Adipocyte (in vitro differentiated cells): ENCODE measurements at regions not wholly inside any gene's neighbourhood (a gene's known extent, or its start where the extent isn't known, plus 50 kb on each side); places are given as distances from the start of the nearest gene placed in this dataset.
"Not testable (repeated sequence)": the region's sequence is repeated elsewhere in the genome, so short reads cannot be mapped to it uniquely, and the experiment has no call there.

ENCODE experiments used
- DNase-seq: peaks from one replicate; pipeline ENCODE4 v3.0.0-alpha.2; 2015; ENCODE audit warnings: low read depth
- H3K27me3 ChIP-seq: replicated peaks from 2 replicates; pipeline ENCODE4 v1.7.0; 2013; ENCODE audit warnings: mild to moderate bottlenecking, low read length, moderate library complexity; ENCODE audit not compliant: control insufficient read depth, insufficient read depth
- H3K36me3 ChIP-seq: 2 replicates; pipeline ENCODE4 v1.7.0; 2013; ENCODE audit warnings: low read length, mild to moderate bottlenecking, moderate library complexity; ENCODE audit not compliant: control insufficient read depth, insufficient read depth, severe bottlenecking
- H3K4me1 ChIP-seq: 2 replicates; pipeline ENCODE4 v1.7.0; 2013; ENCODE audit warnings: mild to moderate bottlenecking, low read length, moderate library complexity; ENCODE audit not compliant: control insufficient read depth, insufficient read depth
- H3K4me3 ChIP-seq: 2 replicates; pipeline ENCODE4 v1.7.0; 2013; ENCODE audit warnings: mild to moderate bottlenecking, low read length, moderate library complexity
- H3K9ac ChIP-seq: 2 replicates; pipeline ENCODE4 v1.7.0; 2013; ENCODE audit warnings: mild to moderate bottlenecking, low read length, moderate library complexity
- H3K9me3 ChIP-seq: 2 replicates; pipeline ENCODE4 v1.7.0; 2013; ENCODE audit warnings: mild to moderate bottlenecking, low read length, moderate library complexity; ENCODE audit not compliant: control insufficient read depth

DNA sequence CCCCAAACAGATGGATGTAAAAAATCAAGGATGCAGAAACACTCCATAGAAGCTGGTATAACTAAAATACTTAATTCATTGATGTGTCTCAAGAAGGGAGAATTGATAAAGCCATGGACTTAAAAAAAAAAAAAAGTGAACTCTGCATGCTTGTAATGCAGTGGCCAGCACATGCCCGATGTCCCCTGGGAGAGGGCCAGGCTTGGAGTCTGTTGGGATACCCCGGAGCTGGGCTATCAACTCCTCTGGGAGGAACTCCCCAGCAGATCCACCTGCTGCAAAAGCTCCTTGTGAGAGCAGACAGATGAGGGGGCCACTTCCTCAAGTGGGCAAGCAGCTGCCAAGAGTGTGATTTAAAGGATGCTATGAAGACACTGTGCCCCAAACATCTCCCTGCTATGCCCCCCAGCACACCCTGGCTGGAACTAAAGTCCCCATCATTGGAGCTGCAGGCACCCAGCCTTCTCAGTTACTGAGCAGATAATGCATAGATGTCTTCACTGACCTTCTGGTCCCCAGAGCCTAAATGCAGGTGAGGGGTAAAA is 311.5 kb upstream of the ID2 start:
- Histone ChIP-seq H3K4me1 (no peaks in the 10 kb centered on the region), H3K27me3 (no peaks in the 10 kb centered on the region), H3K36me3 (no peaks in the 10 kb centered on the region), H3K4me3 (no peak overlapping the region), H3K9me3 (peaks cover 14% of the 10 kb centered on the region), H3K9ac (no peak overlapping the region)
- DNase-seq = no peak

DNA sequence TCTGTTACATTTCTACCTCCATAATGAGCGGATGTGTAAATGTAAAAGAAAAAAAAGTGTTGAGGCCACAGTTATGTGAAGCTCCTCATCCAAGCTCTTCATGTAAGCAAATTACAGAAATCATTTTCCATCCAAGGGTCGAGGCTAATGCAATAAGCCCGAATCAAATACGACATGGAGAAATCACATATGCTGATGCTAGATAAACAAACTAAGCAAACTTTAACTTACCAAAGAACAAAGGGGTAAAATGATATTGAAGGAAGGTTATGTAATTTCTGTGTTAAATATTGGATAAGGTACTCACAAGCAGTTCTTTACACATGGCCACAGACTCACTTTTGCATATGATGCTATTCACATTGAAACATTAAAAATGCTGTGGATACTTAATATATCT is 310.2 kb upstream of the ID2 start:
- Histone ChIP-seq H3K9ac (no peak overlapping the region), H3K36me3 (no peaks in the 10 kb centered on the region), H3K9me3 (peaks cover 14% of the 10 kb centered on the region), H3K4me3 (no peak overlapping the region), H3K4me1 (no peaks in the 10 kb centered on the region), H3K27me3 (no peaks in the 10 kb centered on the region)
- DNase-seq = no peak

DNA sequence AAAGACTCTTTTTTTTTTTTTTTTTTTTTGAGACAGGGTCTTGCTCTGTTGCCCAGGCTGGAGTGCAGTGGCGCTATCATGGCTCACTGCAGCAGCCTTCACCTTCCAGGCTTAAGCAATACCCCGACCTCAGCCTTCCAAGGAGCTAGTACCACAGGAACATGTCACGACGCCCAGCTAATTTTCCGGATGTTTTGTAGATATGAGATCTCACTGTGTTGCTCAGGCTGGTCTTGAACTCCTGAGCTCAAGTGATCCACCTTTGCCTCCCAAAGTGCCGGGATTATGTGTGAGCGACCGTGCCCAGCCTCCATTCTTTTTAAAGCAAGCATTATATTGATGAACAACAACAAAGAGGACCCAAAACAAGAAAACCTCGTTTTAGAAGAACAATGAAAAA is 307.1 kb upstream of the ID2 start:
- Histone ChIP-seq H3K36me3 (no peaks in the 10 kb centered on the region), H3K27me3 (peaks cover 3% of the 10 kb centered on the region), H3K9me3 (peaks cover 14% of the 10 kb centered on the region), H3K4me3 (no peak overlapping the region), H3K4me1 (no peaks in the 10 kb centered on the region), H3K9ac (no peak overlapping the region)
- no peak for DNase-seq

DNA sequence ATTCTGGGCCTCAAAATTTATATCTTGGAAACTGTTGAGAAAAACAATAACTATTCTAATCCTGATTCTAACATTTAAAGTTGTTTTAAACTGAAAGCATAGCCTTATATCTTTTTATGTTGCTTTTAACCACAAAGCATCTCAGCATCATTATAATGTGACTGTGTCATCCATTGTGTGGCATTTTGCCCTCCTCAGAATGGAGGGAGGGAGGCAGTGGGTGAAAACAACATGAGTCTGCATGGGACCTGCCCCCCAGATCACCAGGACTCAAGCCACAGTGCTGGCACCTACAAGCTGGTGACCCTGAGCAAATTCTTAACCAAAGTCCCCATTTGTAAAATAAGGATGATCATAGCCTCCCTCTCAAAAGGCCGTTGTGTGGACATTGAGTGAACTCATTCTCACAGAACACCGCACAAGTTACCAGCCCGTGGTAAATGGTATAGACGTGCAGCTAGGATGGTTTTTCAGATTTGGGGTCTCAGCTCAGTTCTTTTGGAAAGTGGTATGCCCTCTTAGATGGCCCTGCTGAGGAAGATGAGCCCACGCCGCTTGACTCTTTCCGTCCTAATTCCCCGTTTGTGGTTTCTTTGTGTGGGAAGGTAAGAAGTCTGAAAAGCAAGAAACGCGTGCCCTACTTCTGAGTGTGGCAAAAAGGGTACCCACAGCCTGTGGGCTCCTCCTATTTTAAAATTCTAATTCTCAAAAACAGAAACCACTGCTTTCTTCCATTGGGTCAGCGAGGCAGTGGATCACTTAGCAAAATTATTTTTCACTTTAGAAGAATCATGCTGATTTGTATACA is 305.0 kb upstream of the ID2 start:
- no peaks in the 10 kb centered on the region for H3K36me3 ChIP-seq
- H3K27me3 ChIP-seq = peaks cover 3% of the 10 kb centered on the region
- H3K4me1 ChIP-seq = no peaks in the 10 kb centered on the region
- peak; percentile 4 for DNase-seq
- no peak overlapping the region for H3K9ac ChIP-seq
- peaks cover 14% of the 10 kb centered on the region for H3K9me3 ChIP-seq
- H3K4me3 ChIP-seq = no peak overlapping the region

DNA sequence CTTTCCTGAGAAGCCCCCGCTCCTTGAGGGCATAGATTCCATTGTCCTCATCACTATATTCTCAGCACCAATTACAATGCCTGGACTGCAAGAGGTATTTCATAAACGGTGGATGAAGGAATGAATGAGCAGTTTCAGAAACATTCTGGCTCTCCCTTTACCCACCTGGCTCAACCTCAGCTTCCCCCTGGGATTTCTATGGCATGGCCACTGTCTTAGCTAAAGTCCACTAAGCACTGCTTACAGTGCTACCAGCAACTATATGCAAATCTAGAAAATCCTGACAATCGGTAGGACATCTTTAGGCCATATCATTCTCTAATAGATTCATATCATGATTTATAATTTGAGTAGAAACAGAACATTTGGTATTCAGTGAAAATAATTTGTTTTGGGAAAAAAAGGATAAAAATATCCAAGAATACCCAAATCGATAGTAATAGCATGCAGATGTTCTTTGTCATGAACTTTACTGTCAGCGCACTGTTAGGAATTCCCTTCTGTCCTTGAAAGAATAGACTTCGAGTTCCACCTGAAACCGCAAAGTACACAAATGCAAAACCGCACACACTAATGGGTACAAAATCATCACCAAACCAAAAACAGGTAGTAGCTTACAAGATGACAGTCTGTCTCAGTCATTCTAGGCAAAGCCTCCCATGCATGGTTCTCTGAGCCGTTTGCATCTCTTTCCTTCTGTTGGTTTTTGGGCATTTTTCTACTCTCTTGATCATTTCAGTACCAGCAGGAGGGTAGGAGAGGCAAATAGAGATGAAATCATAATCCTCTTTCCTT is 303.6 kb upstream of the ID2 start:
- no peak for DNase-seq
- H3K4me3 ChIP-seq = no peak overlapping the region
- H3K27me3 ChIP-seq = peaks cover 3% of the 10 kb centered on the region
- peaks cover 7% of the 10 kb centered on the region for H3K9me3 ChIP-seq
- no peaks in the 10 kb centered on the region for H3K36me3 ChIP-seq
- no peak overlapping the region for H3K9ac ChIP-seq
- no peaks in the 10 kb centered on the region for H3K4me1 ChIP-seq

DNA sequence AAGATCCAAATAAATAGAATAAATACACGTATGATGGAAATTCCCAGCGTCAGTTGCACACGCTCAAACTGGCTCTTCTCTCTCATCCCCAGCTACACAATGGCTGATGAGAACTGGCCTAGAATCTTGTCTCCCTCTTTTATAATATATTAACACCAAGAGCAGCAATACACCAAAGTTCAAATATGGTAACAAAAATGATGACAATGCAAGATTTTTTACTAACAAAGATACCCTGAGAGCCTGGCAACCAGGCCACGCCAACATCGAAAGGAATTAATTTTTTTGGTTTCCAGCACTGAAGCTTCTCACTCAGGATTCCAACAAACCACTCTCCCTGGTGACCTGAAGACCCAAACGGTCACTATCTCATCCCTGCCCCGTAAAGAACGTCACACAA is 302.7 kb upstream of the ID2 start:
- Histone ChIP-seq H3K27me3 (peaks cover 3% of the 10 kb centered on the region), H3K36me3 (no peaks in the 10 kb centered on the region), H3K9me3 (no peaks in the 10 kb centered on the region), H3K9ac (no peak overlapping the region), H3K4me3 (no peak overlapping the region), H3K4me1 (no peaks in the 10 kb centered on the region)
- DNase-seq = no peak

DNA sequence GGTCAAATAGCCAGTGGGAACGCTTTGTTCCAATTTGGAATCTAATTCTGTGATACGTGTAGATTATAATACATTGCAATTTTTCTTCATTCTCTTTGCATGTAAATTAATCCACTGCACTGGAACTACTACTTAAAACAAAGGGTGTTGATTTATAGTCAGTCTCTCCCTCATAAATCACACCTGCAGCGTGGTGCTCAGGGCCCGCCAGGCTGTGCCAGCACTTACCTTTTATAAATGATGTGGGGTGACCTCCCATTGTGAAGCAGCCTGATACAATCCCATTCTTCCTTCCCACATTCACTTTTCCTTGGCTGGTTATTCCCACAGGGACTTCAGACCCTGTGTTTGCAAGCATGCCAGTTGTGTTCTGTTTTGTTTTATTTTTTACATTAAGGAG is 302.3 kb upstream of the ID2 start:
- no peak for DNase-seq
- Histone ChIP-seq H3K4me1 (no peaks in the 10 kb centered on the region), H3K27me3 (peaks cover 3% of the 10 kb centered on the region)

DNA sequence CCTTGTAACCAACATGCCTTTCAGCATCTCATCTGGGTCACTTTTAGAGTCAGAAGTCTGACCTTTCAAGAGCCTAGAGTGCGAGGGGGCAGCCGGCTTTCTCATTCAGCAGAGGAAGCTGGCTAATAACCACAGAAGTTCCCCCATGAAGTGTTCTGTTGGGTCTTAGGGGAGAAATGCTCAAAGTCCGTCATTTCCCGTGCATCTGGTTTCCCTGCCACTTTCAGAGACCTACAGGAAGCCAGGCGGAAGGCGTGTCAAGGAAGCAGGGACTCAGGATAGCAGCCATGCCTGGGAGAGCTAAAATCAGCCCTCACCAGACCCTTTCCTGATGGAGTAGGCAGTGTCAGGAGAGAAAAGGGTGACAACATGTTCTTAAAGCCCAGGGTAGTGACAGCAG is 301.8 kb upstream of the ID2 start:
- Histone ChIP-seq H3K4me3 (no peak overlapping the region), H3K27me3 (peaks cover 3% of the 10 kb centered on the region), H3K9me3 (no peaks in the 10 kb centered on the region), H3K4me1 (no peaks in the 10 kb centered on the region), H3K9ac (no peak overlapping the region), H3K36me3 (no peaks in the 10 kb centered on the region)
- no peak for DNase-seq

More for the DNA sequence above, 302.3 kb upstream of the ID2 start:
- no peak overlapping the region for H3K9ac ChIP-seq
- no peak overlapping the region for H3K4me3 ChIP-seq
- H3K9me3 ChIP-seq = no peaks in the 10 kb centered on the region
- H3K36me3 ChIP-seq = no peaks in the 10 kb centered on the region

DNA sequence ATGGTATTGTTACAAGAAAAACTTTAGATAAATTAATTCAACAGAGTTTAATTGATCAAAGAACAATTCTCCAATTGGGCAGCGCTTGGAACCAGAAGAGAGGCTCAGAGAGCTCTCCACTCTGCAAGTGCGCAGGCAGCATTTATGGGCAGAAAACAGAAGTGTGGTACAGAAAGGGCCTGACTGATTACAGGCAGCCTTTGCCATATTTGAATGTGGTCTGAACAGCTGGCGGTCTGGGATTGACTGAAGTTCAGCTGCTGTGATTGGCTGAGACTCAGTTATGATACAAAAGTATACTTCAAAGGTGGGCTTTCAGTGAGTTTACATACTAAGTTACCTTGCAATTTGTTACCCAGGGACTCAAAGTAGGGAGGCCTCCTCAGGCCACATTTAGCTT is 301.3 kb upstream of the ID2 start:
- no peaks in the 10 kb centered on the region for H3K36me3 ChIP-seq
- no peak overlapping the region for H3K4me3 ChIP-seq
- H3K9me3 ChIP-seq = no peaks in the 10 kb centered on the region
- H3K9ac ChIP-seq = no peak overlapping the region
- H3K27me3 ChIP-seq = peaks cover 3% of the 10 kb centered on the region
- H3K4me1 ChIP-seq = no peaks in the 10 kb centered on the region
- no peak for DNase-seq

DNA sequence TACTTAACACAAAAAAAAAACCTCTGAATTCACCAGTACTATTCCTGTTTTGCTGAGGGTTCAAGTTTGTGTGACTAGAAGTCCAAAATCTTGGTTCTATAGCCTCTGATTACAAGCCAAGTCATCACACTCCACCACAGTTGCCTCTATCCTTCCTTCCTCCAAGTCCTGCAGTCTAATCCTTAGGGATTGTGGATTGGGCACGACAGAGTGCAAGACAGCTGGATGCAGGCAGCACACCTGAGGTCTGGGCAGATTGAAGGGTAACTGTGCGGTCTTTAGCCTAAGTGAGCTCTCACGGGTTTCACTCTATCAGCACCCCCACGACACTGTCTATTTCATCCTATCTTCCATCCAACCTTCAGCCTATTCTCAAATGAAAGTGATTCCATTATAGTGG is 299.4 kb upstream of the ID2 start:
- DNase-seq = no peak
- H3K9ac ChIP-seq = no peak overlapping the region
- peaks cover 3% of the 10 kb centered on the region for H3K27me3 ChIP-seq
- no peaks in the 10 kb centered on the region for H3K9me3 ChIP-seq
- no peaks in the 10 kb centered on the region for H3K36me3 ChIP-seq
- no peak overlapping the region for H3K4me3 ChIP-seq
- no peaks in the 10 kb centered on the region for H3K4me1 ChIP-seq

DNA sequence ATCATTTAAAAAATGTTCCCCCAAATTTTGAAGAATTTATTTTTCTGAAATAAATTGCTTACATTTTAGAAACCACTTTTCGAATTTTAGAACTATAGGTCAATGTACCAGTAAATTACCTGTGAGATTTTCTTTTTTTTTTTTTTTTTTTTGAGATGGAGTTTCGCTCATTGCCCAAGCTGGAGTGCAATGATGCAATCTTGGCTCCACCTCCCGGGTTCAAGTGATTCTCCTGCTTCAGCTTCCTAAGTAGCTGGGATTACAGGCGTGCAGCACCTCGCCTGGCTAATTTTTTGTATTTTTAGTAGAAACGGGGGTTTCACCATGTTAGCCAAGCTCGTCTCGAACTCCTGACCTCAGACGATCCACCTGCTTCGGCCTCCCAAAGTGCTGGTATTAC is 295.1 kb upstream of the ID2 start:
- H3K4me1 ChIP-seq = peaks cover 10% of the 10 kb centered on the region
- H3K27me3 ChIP-seq, H3K4me3 ChIP-seq, H3K9me3 ChIP-seq, H3K36me3 ChIP-seq, H3K9ac ChIP-seq, DNase-seq: not testable (repeated sequence)
